ENCODE measurements at regions not wholly inside any gene's neighbourhood (a gene's known extent, or its start where the extent isn't known, plus 50 kb on each side); places are given as distances from the start of the nearest gene placed in this dataset.

DNA sequence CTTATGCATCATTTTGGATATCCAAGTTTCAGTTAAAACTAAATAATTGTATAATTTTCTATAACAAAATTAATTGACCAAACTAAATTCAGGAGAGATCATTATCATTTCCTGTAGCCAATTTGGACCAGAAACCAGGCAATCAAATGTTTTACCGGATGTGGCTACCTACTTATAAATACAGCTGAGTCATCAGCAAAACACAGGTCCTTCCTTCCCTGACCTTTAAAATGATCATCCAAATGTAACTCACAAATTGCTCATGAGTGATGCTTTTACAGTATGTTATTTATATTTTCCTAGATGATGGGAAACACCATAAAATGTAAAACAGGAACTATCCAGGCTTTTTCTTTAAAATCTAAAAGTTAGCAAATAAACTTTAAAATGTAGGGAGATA, 133.7 kb downstream of the CBLN2 start:
- no peak for DNase-seq (ENCODE audit: low read depth in 1 of 2, low spot score in 1 of 2)
- no peaks in the 10 kb centered on the region for H3K9me3 ChIP-seq
- no peak for TF ChIP-seq HDAC2 (IDR thresholded peaks at IDR 0.05)
- no peak for TF ChIP-seq ZSCAN20 (CRISPR knock-in tag; IDR thresholded peaks at IDR 0.05)
- TF ChIP-seq MAFK (IDR thresholded peaks at IDR 0.05; ENCODE audit: partially characterized antibody): peak; percentile 60
- no peak for TF ChIP-seq CTCF (IDR thresholded peaks at IDR 0.05)
- TF ChIP-seq, protein P1, sequence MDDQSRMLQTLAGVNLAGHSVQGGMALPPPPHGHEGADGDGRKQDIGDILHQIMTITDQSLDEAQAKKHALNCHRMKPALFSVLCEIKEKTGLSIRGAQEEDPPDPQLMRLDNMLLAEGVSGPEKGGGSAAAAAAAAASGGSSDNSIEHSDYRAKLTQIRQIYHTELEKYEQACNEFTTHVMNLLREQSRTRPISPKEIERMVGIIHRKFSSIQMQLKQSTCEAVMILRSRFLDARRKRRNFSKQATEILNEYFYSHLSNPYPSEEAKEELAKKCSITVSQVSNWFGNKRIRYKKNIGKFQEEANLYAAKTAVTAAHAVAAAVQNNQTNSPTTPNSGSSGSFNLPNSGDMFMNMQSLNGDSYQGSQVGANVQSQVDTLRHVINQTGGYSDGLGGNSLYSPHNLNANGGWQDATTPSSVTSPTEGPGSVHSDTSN (IDR thresholded peaks at IDR 0.05): no peak
- TF ChIP-seq RARB (CRISPR knock-in tag; IDR thresholded peaks at IDR 0.05): no peak
- TF ChIP-seq CEBPB (IDR thresholded peaks at IDR 0.05): no peak
- 0 out of 2 replicates have a peak, but pooled peaks have one; percentile 7 for TF ChIP-seq NFE2L2 (conservative IDR thresholded peaks at IDR 0.05; ENCODE audit: low read length)
- TF ChIP-seq RFX5 (IDR thresholded peaks at IDR 0.05): no peak
- H3K4me2 ChIP-seq: no peak overlapping the region
- no peak overlapping the region for H3K4me3 ChIP-seq
- FAIRE-seq: no peak
- no peaks in the 10 kb centered on the region for H3K4me1 ChIP-seq
- CTCF ChIA-PET: no interaction called here
- no peak for ATAC-seq
- H3K27ac ChIP-seq: no peak overlapping the region
- WGBS (ENCODE audit: missing lambda C conversion rate): 41% methylated on average over 1 of the region's 1 CpG
- POLR2A ChIA-PET: no interaction called here

- ChIA-PET POLR2A (no interaction called here), CTCF (no interaction called here)
- DNase-seq (ENCODE audit: low read depth in 1 of 2, low spot score in 1 of 2) (no peak), FAIRE-seq (no peak), ATAC-seq (no peak)
- no peak overlapping the region for H3K4me2 ChIP-seq
- H3K9me3 ChIP-seq: no peaks in the 10 kb centered on the region
- no peaks in the 10 kb centered on the region for H3K4me1 ChIP-seq
- TF ChIP-seq CEBPB (IDR thresholded peaks at IDR 0.05): no peak
- H3K27ac ChIP-seq: no peak overlapping the region
- H3K4me3 ChIP-seq: no peak overlapping the region
- 9% methylated on average over 1 of the region's 1 CpG for WGBS (ENCODE audit: missing lambda C conversion rate)
These were observed 134.2 kb downstream of the CBLN2 start for GRCh38 chr18:72409903-72410302.

- no peak for DNase-seq (ENCODE audit: low read depth in 1 of 2, low spot score in 1 of 2)
- POLR2A ChIA-PET: no interaction called here
- ATAC-seq: no peak
- no peak overlapping the region for H3K4me2 ChIP-seq
- CTCF ChIA-PET: no interaction called here
- no peaks in the 10 kb centered on the region for H3K9me3 ChIP-seq
- TF ChIP-seq BHLHE40 (IDR thresholded peaks at IDR 0.05; ENCODE audit: low read depth, low read length) (no peak), HEYL (CRISPR knock-in tag; IDR thresholded peaks at IDR 0.05) (no peak), CEBPB (IDR thresholded peaks at IDR 0.05) (no peak)
- TF ChIP-seq, protein P2, sequence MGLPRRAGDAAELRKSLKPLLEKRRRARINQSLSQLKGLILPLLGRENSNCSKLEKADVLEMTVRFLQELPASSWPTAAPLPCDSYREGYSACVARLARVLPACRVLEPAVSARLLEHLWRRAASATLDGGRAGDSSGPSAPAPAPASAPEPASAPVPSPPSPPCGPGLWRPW (IDR thresholded peaks at IDR 0.05): no peak
- no peak overlapping the region for H3K4me3 ChIP-seq
- 58% methylated on average over 2 of the region's 2 CpGs for WGBS (ENCODE audit: missing lambda C conversion rate)
- H3K27ac ChIP-seq: no peak overlapping the region
- no peaks in the 10 kb centered on the region for H3K4me1 ChIP-seq
- FAIRE-seq: no peak
These were observed 137.1 kb downstream of the CBLN2 start for GRCh38 chr18:72407048-72407447.

DNA sequence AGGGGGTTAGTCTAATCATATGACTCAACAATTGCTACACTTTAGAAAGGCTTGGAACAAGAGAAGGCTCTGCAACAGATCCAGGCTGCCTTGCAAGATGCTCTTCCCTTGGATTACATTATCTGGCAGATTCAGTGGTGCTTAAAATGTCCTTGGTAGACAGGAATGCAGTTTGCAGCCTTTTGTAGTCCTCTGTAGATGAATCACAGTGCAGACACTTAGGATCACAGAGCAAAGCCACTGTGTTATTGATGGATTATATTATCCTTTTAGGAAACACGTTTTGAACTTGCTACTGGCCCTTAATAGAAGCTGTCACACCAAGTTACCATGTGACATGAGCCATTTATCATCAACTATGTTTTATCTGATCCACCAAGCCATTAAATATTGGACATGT, 152.2 kb downstream of the CBLN2 start:
- WGBS (ENCODE audit: missing lambda C conversion rate): 17% methylated on average over 1 of the region's 1 CpG
- no peak for FAIRE-seq
- DNase-seq (ENCODE audit: low read depth in 1 of 2, low spot score in 1 of 2): no peak
- no peaks in the 10 kb centered on the region for H3K4me1 ChIP-seq
- H3K9me3 ChIP-seq: no peaks in the 10 kb centered on the region
- ChIA-PET CTCF (no interaction called here), POLR2A (no interaction called here)
- ATAC-seq: no peak
- no peak overlapping the region for H3K27ac ChIP-seq
- H3K4me2 ChIP-seq: no peak overlapping the region
- no peak overlapping the region for H3K4me3 ChIP-seq
- TF ChIP-seq ESRRA (IDR thresholded peaks at IDR 0.05; ENCODE audit: borderline replicate concordance, low read length): no peak
- TF ChIP-seq, protein P3, sequence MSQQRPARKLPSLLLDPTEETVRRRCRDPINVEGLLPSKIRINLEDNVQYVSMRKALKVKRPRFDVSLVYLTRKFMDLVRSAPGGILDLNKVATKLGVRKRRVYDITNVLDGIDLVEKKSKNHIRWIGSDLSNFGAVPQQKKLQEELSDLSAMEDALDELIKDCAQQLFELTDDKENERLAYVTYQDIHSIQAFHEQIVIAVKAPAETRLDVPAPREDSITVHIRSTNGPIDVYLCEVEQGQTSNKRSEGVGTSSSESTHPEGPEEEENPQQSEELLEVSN (IDR thresholded peaks at IDR 0.05; ENCODE audit: borderline replicate concordance, low read depth): no peak
- TF ChIP-seq EHMT2 (IDR thresholded peaks at IDR 0.05; ENCODE audit: low read depth): no peak
- TF ChIP-seq, protein P2 (IDR thresholded peaks at IDR 0.05): no peak
- no peak for TF ChIP-seq REST (IDR thresholded peaks at IDR 0.05)
- no peak for TF ChIP-seq POLR2AphosphoS2 (conservative IDR thresholded peaks at IDR 0.05; ENCODE audit: low read length)
- TF ChIP-seq CTCF (IDR thresholded peaks at IDR 0.05): no peak
- TF ChIP-seq CHD4 (IDR thresholded peaks at IDR 0.05; ENCODE audit: borderline replicate concordance): no peak
- TF ChIP-seq, protein P1 (IDR thresholded peaks at IDR 0.05): no peak
- no peak for TF ChIP-seq KDM5A (IDR thresholded peaks at IDR 0.05)
- no peak for TF ChIP-seq POLR2A (IDR thresholded peaks at IDR 0.05; ENCODE audit: low read length)
